ENCODE measurements at regions not wholly inside any gene's neighbourhood (a gene's known extent, or its start where the extent isn't known, plus 50 kb on each side); places are given as distances from the start of the nearest gene placed in this dataset.

DNA sequence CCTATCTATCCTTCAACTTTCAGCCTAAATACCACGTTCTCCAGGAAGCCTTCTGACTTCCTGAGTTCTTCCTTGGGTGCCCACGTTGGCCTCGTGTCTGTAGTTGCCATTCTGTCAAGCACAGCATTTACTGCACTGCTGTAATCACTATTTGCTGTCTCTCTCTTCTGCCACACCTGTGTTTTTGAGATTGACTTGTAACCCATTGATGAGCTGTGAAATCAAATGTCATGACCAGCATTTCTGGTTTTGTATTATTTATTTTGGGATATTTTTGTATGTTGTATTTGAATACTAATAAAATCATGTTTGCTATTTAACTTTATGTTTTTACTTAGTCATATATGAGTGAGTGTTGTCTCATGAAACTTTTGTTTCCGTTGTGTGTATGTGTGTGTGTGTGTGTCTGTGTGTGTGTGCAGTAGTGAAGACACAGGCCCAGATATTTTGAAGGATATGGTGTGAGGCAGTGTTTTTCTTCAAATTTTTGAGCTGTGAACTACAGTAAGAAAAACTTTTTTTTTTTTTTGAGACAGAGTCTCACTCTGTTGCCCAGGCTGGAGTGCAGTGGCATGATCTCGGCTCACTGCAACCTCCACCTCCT is 126.2 kb upstream of the SERBP1 start:
- no peak overlapping the region for H3K9ac ChIP-seq (ENCODE audit: control insufficient read depth, insufficient read depth, low read length)
- WGBS (ENCODE audit: insufficient coverage, insufficient replicate concordance, low lambda C conversion rate, missing lambda C conversion rate), result 18% methylated on average over 5 of the region's 5 CpGs
- no peaks in the 10 kb centered on the region for H3K36me3 ChIP-seq (ENCODE audit: control insufficient read depth in 2 of 2, insufficient read depth in 2 of 2, low read length in 1 of 2)
- POLR2A ChIA-PET, result interaction anchor here (0.6 to 1.4 kb wide), 4 partner anchors 14 to 230 kb away, joined by 3 read pairs; no protein-coding TSS in a partner anchor
- in situ Hi-C loops (cut with MboI) (loop anchor here (5.0 kb wide), 1 partner anchor 206 kb away; no protein-coding TSS in a partner anchor), intact Hi-C loops (cut with micrococcal nuclease; ENCODE audit: unreplicated experiment) (no loop called here)
- no peak for TF ChIP-seq CEBPB (IDR thresholded peaks at IDR 0.05; ENCODE audit: borderline replicate concordance in 1 of 2, low read depth in 2 of 2, low read length in 2 of 2)
- no peak for TF ChIP-seq MTA3 (IDR thresholded peaks at IDR 0.05; ENCODE audit: borderline replicate concordance, low read length)
- no peak for TF ChIP-seq JUNB (IDR thresholded peaks at IDR 0.05)
- TF ChIP-seq YBX1 (IDR thresholded peaks at IDR 0.05), result no peak
- TF ChIP-seq ETV6 (conservative IDR thresholded peaks at IDR 0.05 in 1 of 2, IDR thresholded peaks at IDR 0.05 in 1 of 2; ENCODE audit: borderline replicate concordance in 1 of 2, low read depth in 1 of 2), result no peak
- no peak for TF ChIP-seq ZNF207 (IDR thresholded peaks at IDR 0.05; ENCODE audit: borderline replicate concordance)
- no peak for TF ChIP-seq POLR2AphosphoS5 (IDR thresholded peaks at IDR 0.05; ENCODE audit: low read length)
- no peaks in the 10 kb centered on the region for H3K9me3 ChIP-seq (replicated peaks; ENCODE audit: control insufficient read depth, insufficient read depth, low read length)
- no peaks in the 10 kb centered on the region; a peak in 1 of 4 replicates for H3K27me3 ChIP-seq (replicated peaks in 1 of 2; ENCODE audit: control insufficient read depth in 2 of 2, insufficient read depth in 2 of 2, low read length in 1 of 2)
- H3K4me3 ChIP-seq, result no peak overlapping the region
- no peak overlapping the region for H3K27ac ChIP-seq (ENCODE audit: control insufficient read depth, insufficient read depth)
- RAD21 ChIA-PET (ENCODE audit: unreplicated experiment), result interaction anchor here (0.7 to 4.6 kb wide), 9 partner anchors 19 to 228 kb away, joined by 3 to 45 read pairs (median 7); no protein-coding TSS in a partner anchor
- SMC1A ChIA-PET (ENCODE audit: uncharacterized antibody, unreplicated experiment), result interaction anchor here (0.9 to 11.5 kb wide), 13 partner anchors 13 to 490 kb away, joined by 3 to 205 read pairs (median 5); no protein-coding TSS in a partner anchor
- ATAC-seq (no peak), DNase-seq (ENCODE audit: low read depth, low spot score) (no peak), FAIRE-seq (no peak)
- CTCF ChIA-PET, result interaction anchor here (0.6 to 11.5 kb wide), 13 partner anchors 14 to 548 kb away, joined by 3 to 227 read pairs (median 4); no protein-coding TSS in a partner anchor
- H3K4me2 ChIP-seq (ENCODE audit: control insufficient read depth, insufficient read depth), result no peak overlapping the region
- no peaks in the 10 kb centered on the region for H3K79me2 ChIP-seq (ENCODE audit: control insufficient read depth, insufficient read depth, low read length)
- H2AFZ ChIP-seq (ENCODE audit: control insufficient read depth, low read depth, low read length), result peak overlapping the region; percentile 8; the same call in 1 of the 2 replicates
- no peaks in the 10 kb centered on the region; the same call in 1 of the 2 replicates for H3K4me1 ChIP-seq (ENCODE audit: control insufficient read depth, insufficient read depth, low read length)
- no peaks in the 10 kb centered on the region for H4K20me1 ChIP-seq (ENCODE audit: control insufficient read depth, insufficient read depth)
- no TSS peak for BruUV-seq (replicated peaks)

Data from GM12878 (cell line).